ENCODE measurements at regions not wholly inside any gene's neighbourhood (a gene's known extent, or its start where the extent isn't known, plus 50 kb on each side); places are given as distances from the start of the nearest gene placed in this dataset.

DNA sequence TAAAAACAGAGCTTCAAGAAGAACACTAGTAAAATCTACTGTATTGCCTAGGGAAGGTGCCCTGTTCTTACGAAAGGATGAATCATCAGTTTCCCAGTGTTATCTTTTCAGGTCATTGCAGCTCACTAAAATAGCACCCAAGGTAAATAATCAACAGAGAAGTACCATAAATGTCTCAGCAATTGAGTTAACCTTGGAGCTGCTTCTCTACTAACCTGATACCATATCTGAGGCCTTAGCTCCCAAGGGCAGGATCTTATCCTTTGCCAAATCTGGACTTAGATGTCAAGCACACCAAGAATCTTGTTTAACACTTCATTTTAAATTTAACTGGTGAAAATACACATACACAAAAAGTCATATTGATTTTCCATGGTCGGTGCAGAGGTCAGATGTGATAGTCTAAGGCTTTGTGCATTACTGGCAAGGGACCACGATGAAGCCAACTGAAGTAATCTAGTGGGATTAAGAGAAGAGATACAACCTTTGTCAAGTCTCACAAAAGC lies 81.5 kb downstream of the EDN1 start:
- H3K27ac ChIP-seq = no peak overlapping the region
- H2AFZ ChIP-seq = no peak overlapping the region
- no peaks in the 10 kb centered on the region for H3K4me1 ChIP-seq
- no peaks in the 10 kb centered on the region for H3K27me3 ChIP-seq (ENCODE audit: control insufficient read depth, insufficient read depth, low read length)
- no peak overlapping the region for H3K4me3 ChIP-seq (ENCODE audit: low read depth, low read length)
- no peaks in the 10 kb centered on the region for H3K36me3 ChIP-seq (ENCODE audit: control insufficient read depth, insufficient read depth, low read length)
- no peaks in the 10 kb centered on the region for H3K79me2 ChIP-seq
- H3K9me3 ChIP-seq (ENCODE audit: control insufficient read depth, low read length) = no peaks in the 10 kb centered on the region
- H3K9ac ChIP-seq = no peak overlapping the region
- TF ChIP-seq, protein P1, sequence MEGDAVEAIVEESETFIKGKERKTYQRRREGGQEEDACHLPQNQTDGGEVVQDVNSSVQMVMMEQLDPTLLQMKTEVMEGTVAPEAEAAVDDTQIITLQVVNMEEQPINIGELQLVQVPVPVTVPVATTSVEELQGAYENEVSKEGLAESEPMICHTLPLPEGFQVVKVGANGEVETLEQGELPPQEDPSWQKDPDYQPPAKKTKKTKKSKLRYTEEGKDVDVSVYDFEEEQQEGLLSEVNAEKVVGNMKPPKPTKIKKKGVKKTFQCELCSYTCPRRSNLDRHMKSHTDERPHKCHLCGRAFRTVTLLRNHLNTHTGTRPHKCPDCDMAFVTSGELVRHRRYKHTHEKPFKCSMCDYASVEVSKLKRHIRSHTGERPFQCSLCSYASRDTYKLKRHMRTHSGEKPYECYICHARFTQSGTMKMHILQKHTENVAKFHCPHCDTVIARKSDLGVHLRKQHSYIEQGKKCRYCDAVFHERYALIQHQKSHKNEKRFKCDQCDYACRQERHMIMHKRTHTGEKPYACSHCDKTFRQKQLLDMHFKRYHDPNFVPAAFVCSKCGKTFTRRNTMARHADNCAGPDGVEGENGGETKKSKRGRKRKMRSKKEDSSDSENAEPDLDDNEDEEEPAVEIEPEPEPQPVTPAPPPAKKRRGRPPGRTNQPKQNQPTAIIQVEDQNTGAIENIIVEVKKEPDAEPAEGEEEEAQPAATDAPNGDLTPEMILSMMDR (IDR thresholded peaks at IDR 0.05) = no peak
- no peak overlapping the region for H3K4me2 ChIP-seq (ENCODE audit: low read length)

DNA sequence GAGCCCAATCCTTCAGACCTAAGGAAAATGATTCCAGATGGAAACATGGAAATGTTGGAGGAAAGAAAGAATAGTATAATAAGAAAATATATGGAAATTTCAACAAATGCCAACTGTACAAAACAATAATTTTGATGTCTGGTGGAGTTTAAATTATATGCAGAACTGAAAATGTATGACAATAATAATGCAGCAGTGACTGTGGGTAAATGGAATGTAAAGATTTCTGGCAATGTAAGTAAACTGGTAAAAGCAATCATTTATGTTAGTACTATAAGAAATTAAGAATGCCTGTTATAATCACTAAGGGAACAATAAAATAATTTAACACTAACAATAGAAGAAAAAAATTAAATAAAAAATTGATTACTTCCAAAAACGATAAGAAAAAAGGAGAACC lies 89.0 kb downstream of the EDN1 start:
- Histone ChIP-seq H3K9me3 (ENCODE audit: control insufficient read depth, low read length) (no peaks in the 10 kb centered on the region), H2AFZ (no peak overlapping the region)

DNA sequence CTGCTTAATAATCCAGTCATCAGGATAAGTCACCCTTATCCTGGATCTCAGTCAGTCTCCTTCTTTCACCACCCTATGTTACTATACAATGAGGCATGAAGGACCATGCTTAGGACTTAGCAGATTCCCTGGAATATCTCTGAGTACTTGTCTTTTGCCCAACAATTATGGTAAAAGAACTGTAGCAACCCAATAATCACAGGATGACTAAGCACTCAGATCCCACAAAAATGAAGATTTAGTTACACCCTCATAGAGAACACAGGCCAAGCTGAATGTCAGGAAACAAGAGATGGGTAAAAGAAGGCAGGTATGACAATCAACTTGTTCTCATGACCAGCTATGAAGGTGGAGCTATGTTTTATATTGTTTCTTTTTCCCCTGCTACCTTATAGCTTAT lies 91.4 kb downstream of the EDN1 start:
- TF ChIP-seq, protein P1 (IDR thresholded peaks at IDR 0.05) = no peak

More for the DNA sequence above, 89.0 kb downstream of the EDN1 start:
- Histone ChIP-seq H3K9ac (no peak overlapping the region), H3K4me1 (no peaks in the 10 kb centered on the region), H3K27me3 (ENCODE audit: control insufficient read depth, insufficient read depth, low read length) (no peaks in the 10 kb centered on the region), H3K36me3 (ENCODE audit: control insufficient read depth, insufficient read depth, low read length) (no peaks in the 10 kb centered on the region), H3K4me3 (ENCODE audit: low read depth, low read length) (no peak overlapping the region), H3K27ac (no peak overlapping the region), H3K4me2 (ENCODE audit: low read length) (no peak overlapping the region), H3K79me2 (no peaks in the 10 kb centered on the region)
- TF ChIP-seq, protein P1 (IDR thresholded peaks at IDR 0.05) = no peak

DNA sequence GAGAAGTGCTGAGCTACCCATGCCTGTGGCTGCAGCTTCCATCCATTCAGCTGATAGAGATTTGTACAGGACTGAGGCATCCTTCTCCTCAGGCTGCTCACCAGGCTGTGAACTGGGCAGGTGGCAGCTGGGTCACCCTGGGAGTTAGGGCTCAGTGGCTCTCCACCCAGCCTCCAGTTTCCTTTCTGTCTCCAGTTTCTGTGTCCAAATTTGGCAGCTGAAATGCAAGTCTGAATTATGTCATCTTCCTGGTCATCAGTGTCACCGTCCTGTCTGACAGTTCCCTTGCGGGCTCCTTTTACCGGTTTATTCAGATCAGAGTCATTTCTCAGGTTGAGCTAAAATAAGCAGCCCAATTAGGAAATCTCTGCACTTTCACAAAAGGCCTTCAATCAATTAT lies 93.3 kb downstream of the EDN1 start:
- Histone ChIP-seq H3K9ac (no peak overlapping the region), H3K4me1 (no peaks in the 10 kb centered on the region), H3K4me3 (ENCODE audit: low read depth, low read length) (no peak overlapping the region), H3K79me2 (no peaks in the 10 kb centered on the region), H3K4me2 (ENCODE audit: low read length) (no peak overlapping the region), H3K27ac (no peak overlapping the region), H3K9me3 (ENCODE audit: control insufficient read depth, low read length) (no peaks in the 10 kb centered on the region), H3K36me3 (ENCODE audit: control insufficient read depth, insufficient read depth, low read length) (no peaks in the 10 kb centered on the region), H2AFZ (no peak overlapping the region), H3K27me3 (ENCODE audit: control insufficient read depth, insufficient read depth, low read length) (no peaks in the 10 kb centered on the region)
- TF ChIP-seq, protein P1 (IDR thresholded peaks at IDR 0.05) = no peak

More for the DNA sequence above, 91.4 kb downstream of the EDN1 start:
- Histone ChIP-seq H3K9ac (no peak overlapping the region), H3K4me1 (no peaks in the 10 kb centered on the region), H3K27ac (no peak overlapping the region), H3K79me2 (no peaks in the 10 kb centered on the region), H3K4me2 (ENCODE audit: low read length) (no peak overlapping the region), H2AFZ (no peak overlapping the region), H3K9me3 (ENCODE audit: control insufficient read depth, low read length) (no peaks in the 10 kb centered on the region), H3K27me3 (ENCODE audit: control insufficient read depth, insufficient read depth, low read length) (no peaks in the 10 kb centered on the region), H3K4me3 (ENCODE audit: low read depth, low read length) (no peak overlapping the region), H3K36me3 (ENCODE audit: control insufficient read depth, insufficient read depth, low read length) (no peaks in the 10 kb centered on the region)

DNA sequence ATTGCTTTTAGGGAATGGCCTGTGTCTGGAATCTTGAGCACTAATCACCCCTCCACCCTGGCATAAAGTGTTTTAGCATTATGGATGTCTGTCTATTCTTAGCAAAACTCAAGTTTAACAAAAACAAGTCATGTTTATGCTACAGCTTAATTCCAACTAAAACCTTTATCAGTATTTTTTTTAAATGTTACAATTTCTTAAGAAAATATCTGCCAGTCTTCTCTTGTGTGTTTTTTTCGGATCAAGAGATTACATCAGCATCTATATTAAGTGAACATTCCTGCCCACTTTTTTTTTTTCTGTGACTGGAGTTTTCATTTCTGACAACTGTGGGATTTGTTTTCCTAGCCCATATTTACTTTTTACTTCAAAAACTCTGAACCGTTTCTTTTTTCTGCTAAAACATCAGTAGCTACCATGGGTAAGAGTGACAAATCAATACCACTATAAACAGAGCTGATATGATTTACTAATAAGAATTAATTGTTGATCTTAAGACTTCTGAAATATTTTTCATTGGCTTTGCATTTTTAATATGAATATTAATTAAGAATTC lies 94.3 kb downstream of the EDN1 start:
- H3K9me3 ChIP-seq (ENCODE audit: control insufficient read depth, low read length) = no peaks in the 10 kb centered on the region
- no peak overlapping the region for H3K9ac ChIP-seq
- no peak overlapping the region for H3K4me2 ChIP-seq (ENCODE audit: low read length)
- no peak overlapping the region for H3K4me3 ChIP-seq (ENCODE audit: low read depth, low read length)
- H3K36me3 ChIP-seq (ENCODE audit: control insufficient read depth, insufficient read depth, low read length) = no peaks in the 10 kb centered on the region
- H3K79me2 ChIP-seq = no peaks in the 10 kb centered on the region
- H2AFZ ChIP-seq = no peak overlapping the region
- no peaks in the 10 kb centered on the region for H3K4me1 ChIP-seq
- H3K27me3 ChIP-seq (ENCODE audit: control insufficient read depth, insufficient read depth, low read length) = no peaks in the 10 kb centered on the region
- no peak overlapping the region for H3K27ac ChIP-seq
- TF ChIP-seq, protein P1 (IDR thresholded peaks at IDR 0.05) = no peak
